Breast epithelium (tissue), 3 donors: ENCODE measurements at regions not wholly inside any gene's neighbourhood (a gene's known extent, or its start where the extent isn't known, plus 50 kb on each side); places are given as distances from the start of the nearest gene placed in this dataset.

Experiments used
- CTCF ChIP-seq, 3 donors: fragments of 450-650 bp; IDR thresholded peaks; one replicate each; pipeline ENCODE4 v1.5.1; 2016 to 2017; ENCODE audit warnings: antibody characterized with exemption in 3 of 3, mild to moderate bottlenecking in 3 of 3, moderate library complexity in 3 of 3
- POLR2A ChIP-seq: fragments of 450-650 bp; IDR thresholded peaks from one replicate; pipeline ENCODE4 v1.6.1; 2016; ENCODE audit warnings: antibody characterized with exemption, mild to moderate bottlenecking, moderate library complexity
- POLR2AphosphoS5 ChIP-seq, 3 donors: sonication (generic); formaldehyde crosslinking; IDR thresholded peaks; one replicate each; pipeline ENCODE4 v1.6.1; 2017; ENCODE audit warnings: antibody characterized with exemption in 3 of 3

GRCh38 chr11:110897035-110897434 is 184.8 kb upstream of the ARHGAP20 start:
- TF ChIP-seq CTCF (IDR thresholded peaks at IDR 0.05) (no peak), POLR2A (no peak), POLR2AphosphoS5 (IDR thresholded peaks at IDR 0.05) (no peak)
